ENCODE measurements at regions not wholly inside any gene's neighbourhood (a gene's known extent, or its start where the extent isn't known, plus 50 kb on each side); places are given as distances from the start of the nearest gene placed in this dataset.

GRCh38 chr20:39110819-39111136 is 148.6 kb downstream of the DHX35 start:
- ChIA-PET POLR2A (no interaction called here), CTCF (interaction anchor here (0.9 kb wide), 1 partner anchor 511 kb away, joined by 3 read pairs; no protein-coding TSS in a partner anchor)
- no peak for TF ChIP-seq CTCF (IDR thresholded peaks at IDR 0.05; ENCODE audit: control extremely low read depth, extremely low read depth, low read depth, missing control alignments)
- no peak for DNase-seq (ENCODE audit: extremely low spot score)

GRCh38 chr20:39109933-39110818 is 148.0 kb downstream of the DHX35 start:
- CTCF ChIA-PET, result interaction anchor here (0.9 kb wide), 2 partner anchors 512 to 764 kb away, joined by 3 read pairs; no protein-coding TSS in a partner anchor
- TF ChIP-seq CTCF (IDR thresholded peaks at IDR 0.05; ENCODE audit: control extremely low read depth, extremely low read depth, low read depth, missing control alignments), result no peak
- POLR2A ChIA-PET, result no interaction called here
- DNase-seq (ENCODE audit: extremely low spot score), result no peak

- DNase-seq (ENCODE audit: extremely low spot score), result no peak
- TF ChIP-seq CTCF (IDR thresholded peaks at IDR 0.05; ENCODE audit: control extremely low read depth, extremely low read depth, low read depth, missing control alignments), result no peak
- CTCF ChIA-PET, result interaction anchor here (0.7 to 1.4 kb wide), 3 partner anchors 10 to 28 kb away, joined by 3 to 4 read pairs (median 3); no protein-coding TSS in a partner anchor
- POLR2A ChIA-PET, result no interaction called here
Measured at GRCh38 chr20:39108746-39109145, 146.6 kb downstream of the DHX35 start.

- POLR2A ChIA-PET, result no interaction called here
- TF ChIP-seq CTCF (IDR thresholded peaks at IDR 0.05; ENCODE audit: control extremely low read depth, extremely low read depth, low read depth, missing control alignments), result no peak
- CTCF ChIA-PET, result interaction anchor here (1.0 to 1.4 kb wide), 3 partner anchors 9 to 27 kb away, joined by 3 to 4 read pairs (median 3); no protein-coding TSS in a partner anchor
- DNase-seq (ENCODE audit: extremely low spot score), result no peak
Measured at GRCh38 chr20:39107741-39108140, 145.6 kb downstream of the DHX35 start.

GRCh38 chr20:39106791-39107190 is 144.6 kb downstream of the DHX35 start:
- TF ChIP-seq CTCF (IDR thresholded peaks at IDR 0.05; ENCODE audit: control extremely low read depth, extremely low read depth, low read depth, missing control alignments), result no peak
- DNase-seq (ENCODE audit: extremely low spot score), result no peak
- CTCF ChIA-PET, result interaction anchor here (1.1 to 1.3 kb wide), 2 partner anchors 12 to 18 kb away, joined by 3 to 4 read pairs; no protein-coding TSS in a partner anchor
- POLR2A ChIA-PET, result no interaction called here

- TF ChIP-seq CTCF (IDR thresholded peaks at IDR 0.05; ENCODE audit: control extremely low read depth, extremely low read depth, low read depth, missing control alignments), result no peak
- no peak for DNase-seq (ENCODE audit: extremely low spot score)
- POLR2A ChIA-PET, result no interaction called here
- CTCF ChIA-PET, result interaction anchor here (1.3 kb wide), 1 partner anchor 55 kb away, joined by 3 read pairs; no protein-coding TSS in a partner anchor
Measured at GRCh38 chr20:39105551-39105950, 143.4 kb downstream of the DHX35 start.

All from GM10248 (cell line).